K562 (cell line): ENCODE measurements at regions not wholly inside any gene's neighbourhood (a gene's known extent, or its start where the extent isn't known, plus 50 kb on each side); places are given as distances from the start of the nearest gene placed in this dataset.
"Not testable (repeated sequence)": the region's sequence is repeated elsewhere in the genome, so short reads cannot be mapped to it uniquely, and the experiment has no call there.

Experiments
- ATAC-seq: fragments of 200-7000 bp; cut with Tn5 transposase; 3 replicates; pipeline ENCODE4 v1.9.1; 2020; ENCODE audit warnings: moderate library complexity
- BruUV-seq: library from RNA; stranded (reverse); fragments of 400-500 nt; replicated peaks from 2 replicates; lab custom pipeline; 2021; lab: Mats Ljungman, UMichigan
- CTCF ChIA-PET: fragments of 300-600 bp; formaldehyde crosslinking; extraction: SDS; loops from one replicate; lab custom pipeline; 2021; ENCODE audit warnings: low intra/inter-chr PET ratio; lab: Yijun Ruan, JAX
- POLR2A ChIA-PET: fragments of 300-600, 350-650 bp; sonication (Branson Sonifier 250); formaldehyde crosslinking; extraction: SDS; loops from one replicate; lab custom pipeline; 2021; ENCODE audit warnings: antibody characterized with exemption, inconsistent platforms; lab: Yijun Ruan, JAX
- DNase-seq, 4 experiments: peaks; one replicate each; pipeline versions ENCODE4 v3.0.0 to v3.0.0-alpha.2; 2011 to 2018; ENCODE audit warnings: low spot score in 3 of 4, mixed read lengths in 3 of 4; ENCODE audit errors: extremely low read depth in 1 of 4
- FAIRE-seq: peaks from 2 replicates; lab custom pipeline; 2011; peaks lifted over from hg19 to GRCh38; lab: Jason Lieb, UNC
- H2AFZ ChIP-seq: 2 replicates; pipeline ENCODE4 v1.6.0; 2011; ENCODE audit warnings: low read depth, low read length, control low read depth, inconsistent platforms
- H3K27ac ChIP-seq: fragments of 200-600 bp; 3 replicates; pipeline ENCODE4 v1.8.0; 2011; ENCODE audit warnings: low read depth, mild to moderate bottlenecking, control low read depth, inconsistent platforms, low read length, moderate library complexity, mixed read lengths; ENCODE audit errors: extremely low read depth
- H3K27me3 ChIP-seq, 2 experiments: fragments of 300-600 bp in 1 of 2; 2 replicates in 1 of 2; 3 replicates in 1 of 2; pipeline versions ENCODE4 v1.6.0 to v1.8.0; 2011; ENCODE audit warnings: inconsistent platforms in 2 of 2, low read length in 2 of 2, mild to moderate bottlenecking in 1 of 2, mixed read lengths in 1 of 2, moderate library complexity in 1 of 2; ENCODE audit not compliant: control insufficient read depth in 2 of 2, insufficient read depth in 2 of 2
- H3K36me3 ChIP-seq: fragments of 300-600 bp; 3 replicates; pipeline ENCODE4 v1.8.0; 2011; ENCODE audit warnings: mild to moderate bottlenecking, low read length, inconsistent platforms; ENCODE audit not compliant: control insufficient read depth, insufficient read depth
- H3K4me1 ChIP-seq, 2 experiments: fragments of 200-600 bp in 1 of 2; replicated peaks in 1 of 2; 2 replicates in 1 of 2; 3 replicates in 1 of 2; pipeline versions ENCODE4 v1.5.1 to v1.8.0; 2011; ENCODE audit warnings: inconsistent platforms in 2 of 2, low read length in 2 of 2, mild to moderate bottlenecking in 1 of 2, mixed read lengths in 1 of 2, moderate library complexity in 1 of 2; ENCODE audit not compliant: control insufficient read depth in 2 of 2, insufficient read depth in 2 of 2
- H3K4me2 ChIP-seq: 2 replicates; pipeline ENCODE4 v1.6.1; 2011; ENCODE audit warnings: low read length, control low read depth, inconsistent platforms, mixed read lengths; ENCODE audit not compliant: insufficient read depth
- H3K4me3 ChIP-seq: fragments of 200-600 bp; sonication (generic), shearing (Covaris generic); 2 replicates; pipeline ENCODE4 v1.5.1; 2016; ENCODE audit warnings: control low read depth, inconsistent platforms
- H3K79me2 ChIP-seq: fragments of 200-600 bp; 3 replicates; pipeline ENCODE4 v1.8.0; 2011; ENCODE audit warnings: low read length, inconsistent platforms; ENCODE audit not compliant: control insufficient read depth, insufficient read depth
- H3K9ac ChIP-seq, 2 experiments: 2 replicates each; pipeline versions ENCODE4 v1.6.0 to v1.6.1; 2011; ENCODE audit warnings: low read depth in 2 of 2, low read length in 2 of 2, control low read depth in 1 of 2, inconsistent platforms in 1 of 2, mild to moderate bottlenecking in 1 of 2, mixed read lengths in 1 of 2; ENCODE audit not compliant: insufficient read depth in 1 of 2
- H3K9me1 ChIP-seq: one replicate; pipeline ENCODE4 v1.6.0; 2011; ENCODE audit warnings: inconsistent platforms, mild to moderate bottlenecking, low read length, moderate library complexity; ENCODE audit not compliant: control insufficient read depth, insufficient read depth
- H3K9me3 ChIP-seq: replicated peaks from 2 replicates; pipeline ENCODE4 v1.5.1; 2011; ENCODE audit warnings: low read depth, low read length, inconsistent platforms; ENCODE audit not compliant: control insufficient read depth, insufficient read depth
- H4K20me1 ChIP-seq: replicated peaks from 2 replicates; pipeline ENCODE4 v1.6.1; 2011; ENCODE audit warnings: low read length, inconsistent platforms, mixed read lengths; ENCODE audit not compliant: control insufficient read depth, insufficient read depth
- CEBPG ChIP-seq, 3 experiments: fragments of 200-800 bp in 1 of 3; sonication (Bioruptor generic) in 1 of 3; sonication (generic) in 1 of 3; formaldehyde crosslinking in 1 of 3; IDR thresholded peaks in 2 of 3; conservative IDR thresholded peaks in 1 of 3; 2 replicates each; pipeline versions ENCODE4 v1.6.1 to v1.8.0; 2016 to 2022; ENCODE audit warnings: missing compliant biosample characterization in 2 of 3, missing genetic modification characterization in 2 of 3, mild to moderate bottlenecking in 1 of 3, missing genetic modification reagents in 1 of 3
- WGBS: fragments of 100-300 bp; shearing (Covaris generic); methylation state at CpG from one replicate; pipeline ENCODE4 v1.1.6; 2016; ENCODE audit warnings: low coverage, mixed read lengths; ENCODE audit not compliant: insufficient coverage; ENCODE audit errors: missing lambda C conversion rate; 5-methylcytosine and 5-hydroxymethylcytosine counted together
- in situ Hi-C: fragments of 300-500 bp; cut with MboI; formaldehyde crosslinking; loops from 4 replicates; pipeline ENCODE4 v1.15.0; 2018; ENCODE audit warnings: inconsistent platforms, mixed read lengths
- intact Hi-C: fragments of 100-400 bp; cut with micrococcal nuclease; formaldehyde crosslinking; loops from 2 replicates; pipeline ENCODE4 v1.14.2; 2022

DNA sequence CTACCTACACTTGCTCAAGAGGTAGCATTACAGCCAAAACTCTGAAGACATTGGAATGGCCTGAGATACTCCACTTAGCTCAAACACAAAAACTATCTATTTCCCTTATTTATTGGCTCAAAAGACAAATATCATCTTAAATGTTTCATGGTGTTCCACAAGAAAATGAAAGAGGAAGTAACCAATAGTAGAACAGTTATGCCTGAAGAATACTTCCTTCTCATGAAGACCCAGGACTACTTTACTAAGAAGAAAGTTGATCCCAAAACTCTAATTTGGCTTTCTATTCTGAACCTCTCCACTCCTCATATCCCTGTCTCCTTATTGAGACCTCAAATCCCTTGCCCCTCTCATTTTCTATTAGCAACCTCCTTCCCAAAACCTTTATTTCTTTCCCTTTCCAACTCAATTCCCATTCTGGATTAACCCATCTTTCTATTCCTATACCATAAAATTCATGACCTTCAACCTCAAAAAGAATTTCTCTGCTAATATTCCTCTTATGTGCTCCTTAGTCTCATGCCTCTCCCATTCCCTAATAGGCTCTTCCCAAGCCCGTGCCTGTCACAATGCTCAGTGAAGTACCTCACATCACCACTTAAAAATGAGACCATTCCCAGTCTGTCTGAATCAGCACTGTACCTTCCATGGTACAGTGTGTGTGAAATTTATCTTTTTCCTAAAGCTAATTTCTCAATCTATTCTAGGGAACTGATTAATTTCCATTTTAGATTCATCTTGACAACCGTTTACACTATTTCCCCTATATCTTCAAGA is 302.2 kb downstream of the ZNF37A start:
- H3K4me3 ChIP-seq, intact Hi-C loops, FAIRE-seq, H3K27ac ChIP-seq, H3K9me3 ChIP-seq, H3K4me1 ChIP-seq, H3K4me2 ChIP-seq, H2AFZ ChIP-seq, POLR2A ChIA-PET, H3K27me3 ChIP-seq, H3K79me2 ChIP-seq, DNase-seq, H3K36me3 ChIP-seq, BruUV-seq, in situ Hi-C loops, H4K20me1 ChIP-seq, CTCF ChIA-PET, H3K9ac ChIP-seq, H3K9me1 ChIP-seq: not testable (repeated sequence)
- ATAC-seq, result peak; percentile 64
- 0% methylated on average over 1 of the region's 2 CpGs for WGBS

DNA sequence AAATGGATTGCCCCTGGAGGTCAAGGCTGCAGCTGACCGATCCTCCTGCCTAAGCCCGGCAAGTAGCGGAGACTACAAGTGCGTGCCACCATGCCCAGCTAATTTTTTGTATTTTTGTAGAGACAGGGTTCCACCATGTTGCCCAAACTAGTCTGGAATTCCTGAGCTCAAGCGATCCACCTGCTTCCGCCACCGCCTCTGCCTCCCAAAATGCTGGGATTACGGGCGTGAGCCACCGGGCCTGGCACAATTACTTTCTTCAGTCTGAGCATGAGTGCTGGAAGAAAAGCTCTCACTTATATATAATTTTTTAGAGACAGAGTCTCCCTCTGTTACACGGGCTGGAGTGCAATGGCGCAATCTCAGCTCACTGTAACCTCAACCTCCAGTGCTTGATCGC is 307.4 kb downstream of the ZNF37A start:
- H3K36me3 ChIP-seq; BruUV-seq; H3K27ac ChIP-seq; H3K27me3 ChIP-seq; DNase-seq; H3K9me1 ChIP-seq; H3K4me3 ChIP-seq; H3K9me3 ChIP-seq; in situ Hi-C loops; intact Hi-C loops; H3K9ac ChIP-seq; H3K4me1 ChIP-seq; H3K79me2 ChIP-seq; CTCF ChIA-PET; H2AFZ ChIP-seq; H3K4me2 ChIP-seq; ATAC-seq; H4K20me1 ChIP-seq; FAIRE-seq; TF ChIP-seq CEBPG (CRISPR knock-in tag; IDR thresholded peaks at IDR 0.05): not testable (repeated sequence)
- POLR2A ChIA-PET, result interaction anchor here (0.6 kb wide), 1 partner anchor 398 kb away, joined by 3 read pairs; no protein-coding TSS in a partner anchor
- 0 out of 4 replicates have a peak, but pooled peaks of 1 of the 2 experiments have one; percentile 25 for TF ChIP-seq CEBPG (tag; conservative IDR thresholded peaks at IDR 0.05 in 1 of 2, IDR thresholded peaks at IDR 0.05 in 1 of 2)
- 84% methylated on average over 7 of the region's 13 CpGs for WGBS
